A673 (cell line): ENCODE measurements at regions not wholly inside any gene's neighbourhood (a gene's known extent, or its start where the extent isn't known, plus 50 kb on each side); places are given as distances from the start of the nearest gene placed in this dataset.

Experiments used
- BruUV-seq: library from RNA; stranded (reverse); fragments of 400-500 nt; replicated peaks from 2 replicates; lab custom pipeline; 2021; lab: Mats Ljungman, UMichigan
- CTCF ChIA-PET: fragments of 300-600 bp; sonication (Branson Sonifier 250); formaldehyde crosslinking; loops from one replicate; lab custom pipeline; 2022; ENCODE audit warnings: antibody characterized with exemption; lab: Charles Lee
- POLR2A ChIA-PET: fragments of 300-600 bp; sonication (Branson Sonifier 250); formaldehyde crosslinking; loops from one replicate; lab custom pipeline; 2022; ENCODE audit warnings: antibody characterized with exemption; ENCODE audit not compliant: low non-redundant PET; lab: Charles Lee
- DNase-seq: peaks from one replicate; pipeline ENCODE4 v3.0.0-alpha.2; 2015; ENCODE audit warnings: low spot score
- H3K27ac ChIP-seq: fragments of 200-600 bp; sonication (generic); 2 replicates; pipeline ENCODE4 v1.5.1; 2016; ENCODE audit warnings: mixed run types, low read depth, mild to moderate bottlenecking, mixed read lengths, antibody characterized with exemption, low read length; ENCODE audit not compliant: poor library complexity, severe bottlenecking
- H3K27me3 ChIP-seq: fragments of 200-600 bp; sonication (generic); replicated peaks from 2 replicates; pipeline ENCODE4 v1.6.1; 2017; ENCODE audit warnings: mixed run types, low read depth, mild to moderate bottlenecking, mixed read lengths, antibody characterized with exemption, low read length; ENCODE audit not compliant: insufficient read depth, poor library complexity
- H3K36me3 ChIP-seq: fragments of 200-600 bp; sonication (generic); 2 replicates; pipeline ENCODE4 v1.6.1; 2016; ENCODE audit warnings: mixed run types, mild to moderate bottlenecking, mixed read lengths, antibody characterized with exemption, low read length; ENCODE audit not compliant: insufficient read depth, poor library complexity, severe bottlenecking
- H3K4me1 ChIP-seq: fragments of 200-600 bp; sonication (generic); 2 replicates; pipeline ENCODE4 v1.6.1; 2017; ENCODE audit warnings: mixed run types, mild to moderate bottlenecking, mixed read lengths, antibody characterized with exemption, low read length; ENCODE audit not compliant: insufficient read depth, poor library complexity, severe bottlenecking
- H3K4me3 ChIP-seq: fragments of 200-600 bp; sonication (generic); 2 replicates; pipeline ENCODE4 v1.5.1; 2016; ENCODE audit warnings: low read depth, mixed run types, mild to moderate bottlenecking, mixed read lengths, low read length; ENCODE audit not compliant: poor library complexity, severe bottlenecking
- H3K9me3 ChIP-seq: fragments of 200-600 bp; sonication (generic); 2 replicates; pipeline ENCODE4 v1.6.1; 2016; ENCODE audit warnings: mixed run types, low read depth, mild to moderate bottlenecking, mixed read lengths, antibody characterized with exemption, low read length; ENCODE audit not compliant: poor library complexity, severe bottlenecking
- CTCF ChIP-seq: fragments of 300-800, 200-600 bp; sonication (generic); conservative IDR thresholded peaks from 2 replicates; pipeline ENCODE4 v1.5.1; 2017; ENCODE audit warnings: low read depth, mild to moderate bottlenecking, antibody characterized with exemption, low read length, moderate library complexity, mixed read lengths
- EZH2 ChIP-seq: fragments of 200-600 bp; sonication (generic); IDR thresholded peaks from 2 replicates; pipeline ENCODE4 v1.6.1; 2017; ENCODE audit warnings: borderline replicate concordance, low read depth, mild to moderate bottlenecking, mixed read lengths, antibody characterized with exemption, low read length; ENCODE audit not compliant: poor library complexity, severe bottlenecking
- intact Hi-C: fragments of 100-400 bp; cut with micrococcal nuclease; formaldehyde crosslinking; loops from one replicate; pipeline ENCODE4 v1.10.0; 2022; ENCODE audit not compliant: unreplicated experiment

- intact Hi-C loops: no loop called here
- H3K27me3 ChIP-seq: no peaks in the 10 kb centered on the region
- DNase-seq: no peak
- no peak overlapping the region for H3K27ac ChIP-seq
- CTCF ChIA-PET: no interaction called here
- POLR2A ChIA-PET: no interaction called here
- BruUV-seq: no TSS peak
- no peaks in the 10 kb centered on the region for H3K36me3 ChIP-seq
- no peak for TF ChIP-seq EZH2
- TF ChIP-seq CTCF: no peak
- no peaks in the 10 kb centered on the region for H3K4me1 ChIP-seq
- H3K4me3 ChIP-seq: no peak overlapping the region
- H3K9me3 ChIP-seq: peaks cover 26% of the 10 kb centered on the region
Observed at GRCh38 chr21:19899645-19900044, 1098.6 kb upstream of the NCAM2 start.

- Histone ChIP-seq H3K27me3 (no peaks in the 10 kb centered on the region), H3K4me1 (no peaks in the 10 kb centered on the region), H3K4me3 (no peak overlapping the region), H3K36me3 (no peaks in the 10 kb centered on the region), H3K9me3 (peaks cover 26% of the 10 kb centered on the region), H3K27ac (no peak overlapping the region)
- POLR2A ChIA-PET: no interaction called here
- intact Hi-C loops: no loop called here
- BruUV-seq: no TSS peak
- TF ChIP-seq CTCF (no peak), EZH2 (no peak)
- no peak for DNase-seq
- CTCF ChIA-PET: no interaction called here
Observed at GRCh38 chr21:19900149-19900548, 1098.1 kb upstream of the NCAM2 start.

GRCh38 chr21:19908390-19908789 is 1089.8 kb upstream of the NCAM2 start:
- Histone ChIP-seq H3K4me3 (no peak overlapping the region), H3K36me3 (no peaks in the 10 kb centered on the region), H3K27me3 (no peaks in the 10 kb centered on the region), H3K4me1 (no peaks in the 10 kb centered on the region), H3K9me3 (peaks cover 21% of the 10 kb centered on the region), H3K27ac (no peak overlapping the region)
- intact Hi-C loops: no loop called here
- TF ChIP-seq CTCF (no peak), EZH2 (no peak)
- ChIA-PET POLR2A (no interaction called here), CTCF (no interaction called here)
- DNase-seq: no peak
- BruUV-seq: no TSS peak

- no peak for DNase-seq
- Histone ChIP-seq H3K27me3 (no peaks in the 10 kb centered on the region), H3K36me3 (no peaks in the 10 kb centered on the region), H3K9me3 (peaks cover 30% of the 10 kb centered on the region), H3K4me1 (no peaks in the 10 kb centered on the region), H3K4me3 (no peak overlapping the region), H3K27ac (no peak overlapping the region)
- TF ChIP-seq EZH2 (no peak), CTCF (no peak)
- CTCF ChIA-PET: no interaction called here
- POLR2A ChIA-PET: no interaction called here
- BruUV-seq: no TSS peak
- intact Hi-C loops: no loop called here
Observed at GRCh38 chr21:19914028-19914427, 1084.2 kb upstream of the NCAM2 start.
